Upper lobe of left lung (tissue), 4 donors: ENCODE measurements at regions not wholly inside any gene's neighbourhood (a gene's known extent, or its start where the extent isn't known, plus 50 kb on each side); places are given as distances from the start of the nearest gene placed in this dataset.

Source experiments
- CTCF ChIP-seq, 6 experiments: fragments of 450-650 bp in 4 of 6; fragments of 200-600 bp in 2 of 6; sonication (generic) in 2 of 6; IDR thresholded peaks; one replicate each; pipeline ENCODE4 v1.5.1; 2016 to 2019; ENCODE audit warnings: antibody characterized with exemption in 6 of 6
- EP300 ChIP-seq, 4 donors: sonication (generic); formaldehyde crosslinking; IDR thresholded peaks; one replicate each; pipeline ENCODE4 v1.5.1; 2017; ENCODE audit warnings: antibody characterized with exemption in 4 of 4, control low read depth in 2 of 4
- POLR2A ChIP-seq, 4 donors: fragments of 450-650 bp; IDR thresholded peaks; one replicate each; pipeline ENCODE4 v1.5.1; 2016 to 2017; ENCODE audit warnings: antibody characterized with exemption in 4 of 4, mild to moderate bottlenecking in 2 of 4

GRCh38 chr13:26855921-26856320 is 95.3 kb upstream of the GPR12 start:
- TF ChIP-seq CTCF (IDR thresholded peaks at IDR 0.05) (no peak), POLR2A (IDR thresholded peaks at IDR 0.05) (no peak), EP300 (IDR thresholded peaks at IDR 0.05) (no peak)
